ENCODE measurements at regions not wholly inside any gene's neighbourhood (a gene's known extent, or its start where the extent isn't known, plus 50 kb on each side); places are given as distances from the start of the nearest gene placed in this dataset.

DNA sequence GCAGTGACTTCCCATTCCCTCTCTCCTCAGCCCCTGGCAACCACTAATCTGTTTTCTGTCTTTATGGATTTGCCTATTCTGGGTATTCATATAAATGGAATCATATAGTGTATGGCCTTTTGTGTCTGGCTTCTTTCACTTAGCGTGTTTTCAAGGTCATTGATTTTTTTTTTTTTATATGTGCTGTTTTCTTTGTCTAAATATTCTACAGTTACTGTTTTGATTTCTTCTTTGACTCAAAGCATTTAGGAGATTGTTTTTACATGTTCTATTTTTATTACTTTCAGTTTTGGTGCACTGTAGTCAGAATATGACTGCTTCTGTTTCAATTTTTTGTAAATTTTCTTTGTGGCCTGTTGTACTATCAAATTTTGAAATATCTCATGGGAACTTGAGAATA lies 71.9 kb upstream of the RNU6-1 start:
- in situ Hi-C loops (cut with HindIII; ENCODE audit: low pct_unique_long_range_greater_than_20kb, low sequenced_read_pairs): no loop called here
- no peak for TF ChIP-seq JUND (IDR thresholded peaks at IDR 0.05; ENCODE audit: low read depth)
- DNase-seq (ENCODE audit: low read depth in 1 of 2, low spot score in 1 of 2): no peak

DNA sequence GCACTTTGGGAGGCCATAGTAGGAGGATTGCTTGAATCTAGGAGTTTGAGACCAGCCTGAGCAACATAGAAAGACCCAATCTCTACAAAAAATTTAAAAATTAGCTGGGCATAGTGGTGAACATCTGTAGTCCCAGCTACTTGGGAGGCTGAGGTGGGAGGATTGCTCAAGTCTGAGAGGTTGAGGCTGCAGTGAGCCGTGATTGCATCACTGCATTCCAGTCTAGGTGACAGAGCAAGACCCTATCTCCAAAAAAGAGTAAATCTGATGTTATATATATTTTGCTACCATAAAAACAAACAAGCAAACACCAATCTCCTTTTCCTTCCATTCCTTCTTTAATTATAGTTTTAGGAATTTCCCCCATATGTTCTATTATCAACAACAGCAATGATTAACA lies 74.2 kb upstream of the RNU6-1 start:
- in situ Hi-C loops (cut with HindIII; ENCODE audit: low pct_unique_long_range_greater_than_20kb, low sequenced_read_pairs): no loop called here
- TF ChIP-seq JUND (IDR thresholded peaks at IDR 0.05; ENCODE audit: low read depth): no peak
- no peak for DNase-seq (ENCODE audit: low read depth in 1 of 2, low spot score in 1 of 2)

DNA sequence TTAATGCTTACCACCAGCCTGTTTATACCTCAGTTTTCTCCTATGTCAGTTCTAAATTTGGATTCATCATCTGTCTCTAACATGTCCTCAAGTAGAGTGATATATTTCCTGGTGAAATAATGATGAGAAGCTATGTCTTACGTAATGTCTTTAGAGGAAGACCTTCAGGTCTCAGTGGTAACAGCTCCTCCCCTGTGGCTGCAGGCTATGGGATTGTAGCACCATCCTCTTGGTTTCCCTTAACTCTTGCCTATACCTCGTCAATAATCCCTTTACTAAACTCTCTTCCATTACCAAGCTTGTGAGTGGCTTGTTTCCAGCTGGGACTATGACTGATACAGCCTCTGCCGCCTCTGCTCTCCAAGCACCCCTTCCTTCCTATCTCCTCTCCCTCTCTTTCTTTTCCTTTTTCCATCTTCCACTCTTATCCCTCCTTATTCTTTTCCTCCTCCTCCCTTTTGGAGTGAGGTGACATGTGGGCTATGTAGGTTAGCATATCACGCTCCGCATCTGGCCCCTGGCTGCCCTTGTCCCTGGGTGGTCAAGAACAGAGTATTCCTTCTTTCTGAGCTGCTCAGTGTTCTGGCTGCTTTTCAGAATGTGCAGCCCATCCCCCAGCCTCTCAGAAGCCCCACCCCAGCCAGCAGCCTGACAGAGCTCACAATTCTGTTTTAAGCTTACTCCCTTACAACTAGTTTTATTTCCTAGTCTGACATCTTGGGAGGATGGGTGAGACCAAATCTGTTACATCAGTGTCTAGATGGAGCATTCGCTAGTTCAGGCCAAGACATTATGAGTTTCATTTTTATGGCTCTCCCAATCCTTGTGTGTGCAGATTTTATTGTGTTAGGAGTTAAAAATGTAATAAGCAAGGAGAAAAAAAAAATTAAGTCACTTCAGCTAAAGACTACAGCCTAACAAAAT lies 75.0 kb upstream of the RNU6-1 start:
- DNase-seq (ENCODE audit: low read depth in 1 of 2, low spot score in 1 of 2): peak in 1 of 2 experiments; percentile 78
- in situ Hi-C loops (cut with HindIII; ENCODE audit: low pct_unique_long_range_greater_than_20kb, low sequenced_read_pairs): no loop called here
- TF ChIP-seq JUND (IDR thresholded peaks at IDR 0.05; ENCODE audit: low read depth): no peak

DNA sequence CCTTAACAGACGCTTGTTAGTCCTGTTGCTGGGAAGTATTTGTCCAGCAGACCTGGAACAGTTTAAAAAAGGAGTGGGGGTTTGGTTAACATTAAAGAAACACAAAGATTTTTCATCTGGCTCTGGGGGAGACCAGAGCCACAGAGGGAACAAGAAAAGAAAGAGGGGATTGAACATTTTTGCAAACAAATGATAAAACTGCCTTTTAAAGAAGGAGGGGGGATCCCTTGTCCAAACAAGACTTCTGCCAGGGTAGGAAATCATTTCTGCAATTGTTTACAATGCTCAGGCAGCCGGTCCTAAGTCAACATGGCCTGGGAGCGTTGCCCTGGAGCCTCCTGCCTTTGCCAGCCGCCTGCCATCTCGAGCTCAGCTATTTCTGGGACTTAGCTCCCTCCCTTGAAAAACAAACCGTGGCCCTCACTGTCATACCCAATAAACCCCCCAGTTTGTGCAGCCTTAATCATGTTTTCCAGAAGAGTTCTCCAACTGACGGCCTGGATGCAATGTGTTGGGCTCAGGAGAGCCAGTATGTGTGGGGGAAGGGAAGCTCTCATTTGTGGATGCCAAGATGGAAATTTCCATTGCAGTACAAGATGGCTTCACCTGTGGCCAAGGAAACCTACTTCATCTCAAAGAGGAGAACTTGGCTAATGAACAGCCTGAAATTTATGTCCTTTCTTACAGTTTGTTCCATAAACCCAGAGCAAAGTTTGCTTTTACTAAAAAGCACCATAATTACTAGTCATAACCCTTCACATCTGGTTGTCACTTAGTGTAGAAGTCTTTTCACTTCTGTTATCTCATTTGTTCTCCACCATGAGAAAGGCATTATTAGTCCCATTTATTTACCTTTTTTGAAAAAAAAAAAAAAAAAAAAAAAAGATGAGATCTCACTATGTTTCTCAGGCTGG lies 75.9 kb upstream of the RNU6-1 start:
- DNase-seq (ENCODE audit: low read depth in 1 of 2, low spot score in 1 of 2): peak; percentile 36 to 88
- TF ChIP-seq JUND (IDR thresholded peaks at IDR 0.05; ENCODE audit: low read depth): peak; percentile 36; the same call in 1 of the 2 replicates
- in situ Hi-C loops (cut with HindIII; ENCODE audit: low pct_unique_long_range_greater_than_20kb, low sequenced_read_pairs): no loop called here

DNA sequence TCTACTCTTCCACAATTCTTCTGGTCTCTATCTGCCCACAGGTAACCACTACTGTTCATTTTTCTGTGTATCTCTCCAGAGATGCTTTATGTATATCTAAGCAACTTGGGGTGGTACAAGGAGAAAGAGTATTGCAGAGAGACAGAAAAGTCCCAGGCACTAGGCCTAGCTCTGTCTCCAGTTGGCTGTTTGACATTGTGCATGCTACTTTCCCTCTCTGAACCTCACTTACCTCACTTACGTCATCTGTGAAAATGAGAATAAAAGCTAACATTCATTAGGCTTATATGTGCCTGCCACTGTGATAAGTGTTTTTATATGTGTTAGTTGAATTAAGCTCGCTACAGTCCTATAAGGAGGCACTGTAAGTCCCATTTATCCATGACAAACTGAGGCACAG lies 76.7 kb upstream of the RNU6-1 start:
- in situ Hi-C loops (cut with HindIII; ENCODE audit: low pct_unique_long_range_greater_than_20kb, low sequenced_read_pairs): no loop called here
- no peak for TF ChIP-seq JUND (IDR thresholded peaks at IDR 0.05; ENCODE audit: low read depth)
- DNase-seq (ENCODE audit: low read depth in 1 of 2, low spot score in 1 of 2): no peak

DNA sequence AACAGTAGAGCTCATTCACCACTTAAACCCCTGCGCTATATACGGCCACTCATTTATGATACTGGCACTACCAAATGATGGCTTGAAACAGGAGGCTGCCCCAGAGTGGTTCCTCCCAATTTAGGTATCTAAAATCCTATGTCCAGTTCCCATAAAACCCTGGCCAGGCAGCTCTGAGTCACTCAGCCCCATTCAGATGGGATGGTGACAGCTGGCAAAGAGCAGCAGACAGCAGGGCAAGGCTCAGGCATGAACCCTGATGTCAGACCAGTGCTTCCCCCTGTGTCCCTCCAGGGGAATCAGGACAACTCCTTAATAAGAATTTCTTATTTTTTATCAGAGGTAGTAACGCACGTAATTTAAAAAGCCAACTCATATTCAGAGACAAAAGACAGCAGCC lies 77.2 kb upstream of the RNU6-1 start:
- in situ Hi-C loops (cut with HindIII; ENCODE audit: low pct_unique_long_range_greater_than_20kb, low sequenced_read_pairs): no loop called here
- TF ChIP-seq JUND (IDR thresholded peaks at IDR 0.05; ENCODE audit: low read depth): no peak
- DNase-seq (ENCODE audit: low read depth in 1 of 2, low spot score in 1 of 2): peak in 1 of 2 experiments; percentile 15

DNA sequence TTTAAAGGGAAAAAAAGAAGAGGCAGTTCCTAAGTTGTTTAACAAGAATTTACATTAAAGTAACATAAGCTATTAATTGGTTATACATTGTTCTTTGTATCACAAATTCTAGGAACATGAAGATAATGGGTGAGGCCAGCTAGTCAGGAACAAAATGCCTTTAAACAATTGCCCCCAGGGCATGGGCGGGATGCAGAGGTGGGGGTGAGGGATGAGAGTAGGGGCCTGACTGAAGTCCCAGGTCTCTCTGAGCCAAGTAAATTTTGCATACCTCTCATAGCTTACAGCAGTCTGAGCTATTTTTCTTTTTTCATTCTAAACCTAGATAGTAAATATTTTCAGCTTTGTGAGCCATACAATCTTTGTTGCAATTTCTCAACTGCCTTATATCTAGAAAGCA lies 77.8 kb upstream of the RNU6-1 start:
- no peak for DNase-seq (ENCODE audit: low read depth in 1 of 2, low spot score in 1 of 2)
- no peak for TF ChIP-seq JUND (IDR thresholded peaks at IDR 0.05; ENCODE audit: low read depth)
- in situ Hi-C loops (cut with HindIII; ENCODE audit: low pct_unique_long_range_greater_than_20kb, low sequenced_read_pairs): no loop called here

DNA sequence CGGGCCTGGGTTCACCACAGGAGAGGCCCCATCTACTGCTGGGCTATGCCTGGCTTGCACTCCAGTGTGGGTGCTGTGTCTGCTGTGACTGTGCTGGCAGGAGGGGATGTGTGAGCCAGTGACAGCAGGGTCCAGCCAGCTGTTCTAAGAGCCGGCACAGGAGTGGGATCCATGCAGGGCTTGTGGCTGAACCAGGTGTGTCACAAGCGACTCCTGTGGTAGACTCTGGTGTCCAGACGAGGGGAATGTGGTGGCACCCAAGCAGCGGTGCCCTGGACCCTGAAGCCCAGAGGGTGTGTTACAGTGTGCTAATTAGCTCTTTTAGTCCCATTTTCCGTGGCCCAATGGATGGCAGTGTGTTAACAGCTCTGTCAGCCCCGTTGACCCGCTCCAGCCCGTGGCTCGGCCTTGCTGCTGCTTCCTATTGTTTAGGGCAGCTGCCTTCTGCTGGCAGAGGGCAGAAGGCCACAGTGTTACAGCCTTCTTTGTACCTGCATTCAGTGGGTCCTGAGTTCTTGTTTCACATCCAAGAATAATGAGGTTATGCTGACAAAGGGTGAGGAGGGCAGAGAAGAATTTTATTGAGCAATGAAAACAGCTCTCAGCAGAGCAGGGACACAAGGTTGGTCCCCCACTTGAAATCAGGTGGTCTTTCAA lies 78.5 kb upstream of the RNU6-1 start:
- TF ChIP-seq JUND (IDR thresholded peaks at IDR 0.05; ENCODE audit: low read depth): no peak
- in situ Hi-C loops (cut with HindIII; ENCODE audit: low pct_unique_long_range_greater_than_20kb, low sequenced_read_pairs): no loop called here
- no peak for DNase-seq (ENCODE audit: low read depth in 1 of 2, low spot score in 1 of 2)

DNA sequence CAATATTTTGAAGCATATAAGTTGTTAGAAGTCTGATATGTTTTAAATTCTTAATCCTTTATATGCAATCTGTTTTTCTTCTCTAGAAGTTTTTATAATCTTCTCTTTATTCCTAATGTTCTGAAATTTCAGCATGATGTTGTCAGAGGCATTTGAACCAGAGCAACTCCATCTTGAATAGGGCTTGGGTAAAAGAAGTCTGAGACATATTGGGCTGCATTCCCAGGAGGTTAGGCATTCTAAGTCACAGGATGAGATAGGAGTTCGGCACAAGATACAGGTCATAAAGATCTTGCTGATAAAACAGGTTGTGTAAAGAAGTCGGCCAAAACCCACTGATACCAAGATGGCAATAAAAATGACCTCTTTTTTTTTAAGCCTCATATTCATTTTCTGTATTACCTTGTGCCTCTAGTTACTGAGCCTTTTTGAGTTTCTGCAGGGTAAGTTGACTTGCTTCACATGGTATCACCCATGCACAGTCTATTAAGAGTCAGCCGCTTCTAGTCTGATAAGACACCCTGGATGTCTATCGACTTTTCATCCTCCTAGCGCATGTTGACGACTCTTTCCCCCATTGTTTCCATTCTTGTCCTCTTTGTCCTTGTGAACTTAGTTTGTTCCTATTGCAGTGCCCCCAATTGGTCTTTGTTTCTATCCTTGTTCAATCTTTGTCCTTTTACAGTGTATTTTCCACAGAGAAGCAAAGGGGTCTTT lies 80.8 kb upstream of the RNU6-1 start:
- in situ Hi-C loops (cut with HindIII; ENCODE audit: low pct_unique_long_range_greater_than_20kb, low sequenced_read_pairs): no loop called here
- TF ChIP-seq JUND (IDR thresholded peaks at IDR 0.05; ENCODE audit: low read depth): no peak
- no peak for DNase-seq (ENCODE audit: low read depth in 1 of 2, low spot score in 1 of 2)

DNA sequence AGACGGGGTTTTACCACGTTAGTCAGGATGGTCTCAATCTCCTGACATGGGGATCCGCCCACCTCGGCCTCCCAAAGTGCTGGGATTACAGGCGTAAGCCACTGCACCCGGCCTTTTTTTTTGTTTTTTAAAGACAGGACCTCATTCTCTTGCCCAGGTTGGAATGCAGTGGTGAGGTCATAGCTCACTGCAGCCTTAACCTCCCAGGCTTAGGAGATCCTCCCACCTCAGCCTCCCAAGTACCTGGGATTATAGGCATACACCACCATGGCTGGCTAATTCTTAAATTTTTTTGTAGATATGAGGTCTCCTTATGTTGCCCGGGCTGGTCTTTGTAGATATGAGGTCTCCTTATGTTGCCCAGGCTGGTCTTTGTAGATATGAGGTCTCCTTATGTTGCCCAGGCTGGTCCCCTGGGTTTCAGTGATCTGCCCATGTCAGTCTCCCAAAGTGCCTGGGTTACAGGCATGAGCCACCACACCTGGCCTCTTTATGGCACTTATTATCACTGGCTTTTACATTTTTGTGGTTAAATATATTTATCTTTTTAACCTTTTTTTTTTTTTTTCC lies 82.3 kb upstream of the RNU6-1 start:
- no peak for DNase-seq (ENCODE audit: low read depth in 1 of 2, low spot score in 1 of 2)
- TF ChIP-seq JUND (IDR thresholded peaks at IDR 0.05; ENCODE audit: low read depth): no peak
- in situ Hi-C loops (cut with HindIII; ENCODE audit: low pct_unique_long_range_greater_than_20kb, low sequenced_read_pairs): no loop called here

DNA sequence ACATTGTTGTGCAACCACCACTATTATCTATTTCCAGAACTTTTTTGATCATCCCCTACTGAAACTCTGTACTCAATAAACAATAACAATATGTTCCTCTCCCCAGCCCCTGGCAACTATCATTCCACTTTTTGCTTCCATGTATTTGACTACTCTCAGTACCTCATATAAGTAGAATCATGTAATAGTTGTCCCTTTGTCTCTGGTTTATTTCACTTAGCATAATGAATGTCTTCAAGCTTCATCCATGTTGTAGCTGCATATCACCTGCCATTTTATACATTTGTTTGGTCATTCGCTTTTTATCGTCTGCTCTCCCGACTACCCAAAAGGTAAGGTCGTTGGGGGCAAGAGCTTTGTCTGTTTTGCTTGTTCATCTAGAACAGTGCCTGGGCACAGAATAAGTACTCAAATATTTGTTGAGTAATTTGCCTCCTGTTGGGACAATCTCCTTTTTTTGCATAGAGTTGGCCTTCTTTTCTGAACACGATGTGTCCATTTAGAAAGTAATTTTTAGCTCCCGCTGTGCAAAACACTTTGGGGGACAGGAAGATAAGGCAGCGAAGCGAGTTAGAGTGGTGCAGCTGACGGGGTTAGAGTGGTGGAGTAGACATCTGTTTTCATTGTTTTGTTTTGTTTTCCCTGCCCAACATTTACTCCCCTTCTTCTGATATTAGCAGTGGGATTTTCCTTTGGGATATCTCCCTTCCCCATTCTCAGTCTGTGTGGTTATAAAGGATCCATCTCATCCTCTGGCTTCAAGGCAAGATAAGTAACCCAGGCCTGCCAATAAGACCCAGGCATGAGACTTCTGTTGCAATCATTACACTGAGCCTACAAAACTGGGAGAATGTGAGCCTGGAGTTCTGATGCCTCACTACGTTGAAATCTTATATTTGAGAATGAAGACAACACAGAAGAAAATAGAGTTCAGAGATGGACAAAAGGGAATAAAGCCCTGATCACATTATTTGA lies 83.4 kb upstream of the RNU6-1 start:
- TF ChIP-seq JUND (IDR thresholded peaks at IDR 0.05; ENCODE audit: low read depth): no peak
- in situ Hi-C loops (cut with HindIII; ENCODE audit: low pct_unique_long_range_greater_than_20kb, low sequenced_read_pairs): no loop called here
- no peak for DNase-seq (ENCODE audit: low read depth in 1 of 2, low spot score in 1 of 2)

Data from T47D (cell line).